Prostate gland (tissue), 2 donors: ENCODE measurements at regions not wholly inside any gene's neighbourhood (a gene's known extent, or its start where the extent isn't known, plus 50 kb on each side); places are given as distances from the start of the nearest gene placed in this dataset.
"Not testable (repeated sequence)": the region's sequence is repeated elsewhere in the genome, so short reads cannot be mapped to it uniquely, and the experiment has no call there.

Experiments used
- DNase-seq: peaks from one replicate; pipeline ENCODE4 v3.0.0-alpha.2; 2019; ENCODE audit warnings: low spot score
- H3K27ac ChIP-seq, 2 donors: fragments of 200-600 bp; sonication (generic); 2 replicates each; pipeline ENCODE4 v1.5.1; 2017 to 2019
- H3K27me3 ChIP-seq: fragments of 200-600 bp; sonication (generic); replicated peaks from 2 replicates; pipeline ENCODE4 v1.5.1; 2019; ENCODE audit not compliant: insufficient read depth
- H3K36me3 ChIP-seq, 2 donors: fragments of 200-600 bp; sonication (generic); 1 replicate in 1 of 2; 2 replicates in 1 of 2; pipeline versions ENCODE4 v1.5.1 to v1.8.1; 2017 to 2019
- H3K4me1 ChIP-seq: fragments of 200-600 bp; sonication (generic); replicated peaks from 2 replicates; pipeline ENCODE4 v1.5.1; 2019
- H3K4me3 ChIP-seq, 2 donors: fragments of 200-600 bp; sonication (generic); 2 replicates each; pipeline ENCODE4 v1.5.1; 2017 to 2019
- H3K9me3 ChIP-seq: fragments of 200-600 bp; sonication (generic); 2 replicates; pipeline ENCODE4 v1.5.1; 2017
- CTCF ChIP-seq, 4 experiments: fragments of 200-600 bp in 2 of 4; fragments of 450-650 bp in 2 of 4; sonication (generic) in 2 of 4; IDR thresholded peaks; 1 replicate in 3 of 4; 2 replicates in 1 of 4; pipeline ENCODE4 v1.5.1; 2016 to 2019; ENCODE audit warnings: antibody characterized with exemption in 4 of 4, mild to moderate bottlenecking in 2 of 4, moderate library complexity in 2 of 4
- POLR2A ChIP-seq: fragments of 450-650 bp; IDR thresholded peaks from one replicate; pipeline ENCODE4 v1.6.1; 2016; ENCODE audit warnings: antibody characterized with exemption, mild to moderate bottlenecking
- POLR2AphosphoS5 ChIP-seq: sonication (generic); formaldehyde crosslinking; IDR thresholded peaks from one replicate; pipeline ENCODE4 v1.6.1; 2017; ENCODE audit warnings: antibody characterized with exemption
- WGBS: methylation state at CpG from one replicate; pipeline ENCODE4 v1.1.5; 2018; 5-methylcytosine and 5-hydroxymethylcytosine counted together
- intact Hi-C: fragments of 100-400 bp; cut with DNase I; formaldehyde crosslinking; loops from one replicate; pipeline ENCODE4 v1.14.2; 2022

DNA sequence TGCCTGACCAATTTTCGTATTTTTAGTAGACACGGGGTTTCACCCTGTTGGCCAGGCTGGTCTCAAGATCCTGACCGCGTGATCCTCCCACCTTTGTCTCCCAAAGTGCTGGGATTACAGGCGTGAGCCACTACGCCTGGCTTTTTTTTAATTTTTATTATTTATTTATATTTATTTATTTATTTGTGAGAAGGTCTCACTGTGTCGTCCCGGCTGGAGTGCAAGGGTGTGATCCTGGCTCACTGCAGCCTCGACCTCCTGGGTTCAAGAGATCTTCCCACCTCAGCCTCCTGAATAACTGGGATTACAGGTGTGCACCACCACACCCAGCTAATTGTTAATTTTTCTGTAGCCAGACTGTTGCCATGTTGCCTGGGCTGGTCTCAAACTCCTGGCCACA, 141.1 kb downstream of the CRLF2 start:
- Histone ChIP-seq H3K4me3 (no peak overlapping the region), H3K4me1 (no peaks in the 10 kb centered on the region), H3K9me3 (peaks cover 6% of the 10 kb centered on the region), H3K36me3 (no peaks in the 10 kb centered on the region), H3K27ac (no peak overlapping the region), H3K27me3 (no peaks in the 10 kb centered on the region)
- TF ChIP-seq POLR2A = no peak
- no peak for TF ChIP-seq POLR2AphosphoS5
- no peak for TF ChIP-seq CTCF (IDR thresholded peaks at IDR 0.05)
- WGBS = 92% methylated on average over 9 of the region's 9 CpGs
- intact Hi-C loops = no loop called here
- DNase-seq = no peak

DNA sequence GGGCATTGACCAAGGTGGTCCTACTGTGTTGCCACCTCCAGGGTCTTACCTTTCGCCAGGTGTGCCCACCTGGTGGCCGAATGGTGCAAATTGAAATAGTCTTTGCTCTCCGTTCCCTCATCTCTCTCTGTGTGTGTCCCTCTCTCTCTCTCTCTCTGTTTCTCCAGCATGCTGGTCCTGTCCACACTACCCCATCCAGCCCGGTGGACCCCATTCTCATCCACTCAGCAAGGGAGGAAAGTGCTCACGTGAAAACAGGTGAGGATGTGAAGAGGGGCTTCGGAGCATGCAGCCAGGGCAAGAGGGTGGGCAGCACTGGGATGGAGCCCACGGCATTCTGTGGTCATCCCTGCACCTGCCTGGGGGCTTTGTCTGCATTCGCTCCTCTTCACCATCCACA, 150.1 kb downstream of the CRLF2 start:
- intact Hi-C loops = no loop called here
- 77% methylated on average over 8 of the region's 8 CpGs for WGBS
- no peaks in the 10 kb centered on the region for H3K4me1 ChIP-seq
- H3K4me3 ChIP-seq = no peak overlapping the region
- H3K36me3 ChIP-seq = no peaks in the 10 kb centered on the region
- no peak overlapping the region for H3K27ac ChIP-seq
- H3K27me3 ChIP-seq = no peaks in the 10 kb centered on the region
- no peak for DNase-seq
- H3K9me3 ChIP-seq = no peaks in the 10 kb centered on the region
- no peak for TF ChIP-seq POLR2A
- no peak for TF ChIP-seq POLR2AphosphoS5
- TF ChIP-seq CTCF (IDR thresholded peaks at IDR 0.05) = no peak

GRCh38 chrX:1060562-1060960, 151.9 kb downstream of the CRLF2 start:
- Histone ChIP-seq H3K9me3 (no peaks in the 10 kb centered on the region), H3K4me1 (no peaks in the 10 kb centered on the region), H3K36me3 (no peaks in the 10 kb centered on the region), H3K4me3 (no peak overlapping the region), H3K27me3 (no peaks in the 10 kb centered on the region), H3K27ac (no peak overlapping the region)
- 91% methylated on average over 7 of the region's 7 CpGs for WGBS
- DNase-seq = no peak
- TF ChIP-seq POLR2AphosphoS5 (no peak), POLR2A (no peak), CTCF (IDR thresholded peaks at IDR 0.05) (no peak)
- intact Hi-C loops = no loop called here

- WGBS = 80% methylated on average over 34 of the region's 34 CpGs
- no peaks in the 10 kb centered on the region for H3K9me3 ChIP-seq
- DNase-seq = no peak
- no peaks in the 10 kb centered on the region for H3K4me1 ChIP-seq
- TF ChIP-seq POLR2AphosphoS5 = no peak
- TF ChIP-seq POLR2A = no peak
- H3K36me3 ChIP-seq = no peaks in the 10 kb centered on the region
- no peaks in the 10 kb centered on the region for H3K27me3 ChIP-seq
- no peak overlapping the region for H3K27ac ChIP-seq
- intact Hi-C loops = no loop called here
- no peak overlapping the region for H3K4me3 ChIP-seq
Observed at GRCh38 chrX:1059576-1060561, 152.6 kb downstream of the CRLF2 start.

- H3K27me3 ChIP-seq, H3K9me3 ChIP-seq, DNase-seq, H3K4me3 ChIP-seq, H3K36me3 ChIP-seq, intact Hi-C loops, H3K4me1 ChIP-seq, H3K27ac ChIP-seq: not testable (repeated sequence)
- 90% methylated on average over 2 of the region's 2 CpGs for WGBS
Observed at GRCh38 chrX:1053600-1053999, 158.8 kb downstream of the CRLF2 start.

DNA sequence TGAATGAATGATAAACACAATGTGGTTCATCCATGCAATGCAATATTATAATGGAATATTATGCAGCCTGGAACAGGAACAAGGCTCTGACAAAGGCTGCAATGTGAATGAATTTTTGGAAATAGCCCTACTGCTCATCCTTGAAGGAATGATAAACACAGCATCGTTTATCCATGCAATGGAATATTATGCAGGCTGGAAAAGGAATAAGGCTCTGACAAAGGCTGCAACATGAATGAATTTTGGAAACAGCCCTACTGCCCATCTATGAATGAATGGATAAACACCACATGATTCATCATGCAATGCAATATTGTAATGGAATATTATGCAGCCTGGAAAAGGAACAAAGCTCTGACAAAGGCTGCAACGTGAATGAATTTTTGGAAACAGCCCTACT, 159.4 kb downstream of the CRLF2 start:
- TF ChIP-seq POLR2A (no peak), POLR2AphosphoS5 (no peak), CTCF (IDR thresholded peaks at IDR 0.05) (no peak)
- Histone ChIP-seq H3K36me3 (no peaks in the 10 kb centered on the region), H3K4me1 (no peaks in the 10 kb centered on the region), H3K27me3 (no peaks in the 10 kb centered on the region), H3K27ac (no peak overlapping the region), H3K4me3 (no peak overlapping the region), H3K9me3 (no peaks in the 10 kb centered on the region)
- 76% methylated on average over 2 of the region's 2 CpGs for WGBS
- no peak for DNase-seq
- intact Hi-C loops = no loop called here
